ENCODE measurements at regions not wholly inside any gene's neighbourhood (a gene's known extent, or its start where the extent isn't known, plus 50 kb on each side); places are given as distances from the start of the nearest gene placed in this dataset.

DNA sequence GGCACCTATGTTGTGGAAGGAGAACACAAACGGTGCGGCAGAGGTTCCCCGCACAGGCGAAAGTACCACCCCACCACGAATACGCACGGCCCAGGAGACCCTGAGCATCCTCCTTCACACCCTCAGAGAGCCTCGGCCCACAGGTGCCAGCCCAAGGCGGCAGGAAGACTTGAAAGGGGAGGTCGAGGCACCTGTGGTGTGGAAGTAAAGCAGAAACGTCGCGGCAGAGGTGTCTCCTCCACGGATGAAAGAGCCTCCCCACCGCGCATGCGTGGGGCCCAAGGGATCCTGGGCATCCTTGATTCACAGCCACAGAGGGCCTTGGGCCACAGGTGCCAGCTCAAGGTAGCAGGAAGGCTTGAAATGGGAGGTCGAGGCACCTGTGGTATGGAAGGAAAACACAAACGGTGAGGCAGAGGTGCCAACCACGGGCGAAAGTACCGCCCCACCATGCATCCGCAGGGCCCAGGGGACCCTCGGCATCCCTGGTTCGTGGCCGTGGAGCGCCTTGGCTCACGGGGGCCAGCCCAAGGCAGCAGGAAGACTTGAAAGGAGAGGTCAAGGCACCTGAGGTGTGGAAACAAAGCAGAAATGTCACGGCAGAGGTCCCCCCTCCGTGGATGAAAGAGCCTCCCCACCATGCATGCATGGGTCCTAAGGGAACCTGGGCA, 380.1 kb downstream of the ALG10 start:
- Histone ChIP-seq H3K9me3 (replicated peaks; ENCODE audit: control insufficient read depth, insufficient read depth, low read length) (peaks cover 3% of the 10 kb centered on the region), H3K9ac (replicated peaks; ENCODE audit: extremely low read depth, insufficient read depth, low read length) (no peak overlapping the region), H3K4me3 (replicated peaks in 1 of 3; ENCODE audit: insufficient read depth in 1 of 3, low read depth in 1 of 3, low read length in 3 of 3) (no peak overlapping the region), H3K4me2 (ENCODE audit: insufficient read depth, low read length) (no peak overlapping the region), H3K27me3 (ENCODE audit: control insufficient read depth in 2 of 2, insufficient read depth in 2 of 2, low read length in 2 of 2) (no peaks in the 10 kb centered on the region), H3K79me2 (ENCODE audit: control insufficient read depth, insufficient read depth, low read length) (no peaks in the 10 kb centered on the region), H3K27ac (ENCODE audit: insufficient read depth, low read depth, low read length) (no peak overlapping the region), H4K20me1 (replicated peaks; ENCODE audit: control insufficient read depth, extremely low read depth, insufficient read depth, low read length) (no peaks in the 10 kb centered on the region), H3K9me1 (replicated peaks; ENCODE audit: control insufficient read depth, extremely low read depth, insufficient read depth, low read length) (no peaks in the 10 kb centered on the region), H3K4me1 (ENCODE audit: control insufficient read depth, extremely low read depth, insufficient read depth, low read length) (no peaks in the 10 kb centered on the region), H2AFZ (ENCODE audit: low read depth, low read length) (no peak overlapping the region), H3K36me3 (ENCODE audit: control insufficient read depth in 2 of 2, extremely low read depth in 1 of 2, insufficient read depth in 2 of 2, low read length in 2 of 2) (no peaks in the 10 kb centered on the region)
- ChIA-PET CTCF (no interaction called here), POLR2A (no interaction called here)
- intact Hi-C loops (cut with micrococcal nuclease) = no loop called here
- no peak for FAIRE-seq
- TF ChIP-seq EZH2 (IDR thresholded peaks at IDR 0.05; ENCODE audit: borderline replicate concordance, low read depth, low read length, severe bottlenecking) = no peak
- no peak for TF ChIP-seq FOS (IDR thresholded peaks at IDR 0.05; ENCODE audit: borderline replicate concordance, insufficient read depth, low read length)
- TF ChIP-seq, protein P1, sequence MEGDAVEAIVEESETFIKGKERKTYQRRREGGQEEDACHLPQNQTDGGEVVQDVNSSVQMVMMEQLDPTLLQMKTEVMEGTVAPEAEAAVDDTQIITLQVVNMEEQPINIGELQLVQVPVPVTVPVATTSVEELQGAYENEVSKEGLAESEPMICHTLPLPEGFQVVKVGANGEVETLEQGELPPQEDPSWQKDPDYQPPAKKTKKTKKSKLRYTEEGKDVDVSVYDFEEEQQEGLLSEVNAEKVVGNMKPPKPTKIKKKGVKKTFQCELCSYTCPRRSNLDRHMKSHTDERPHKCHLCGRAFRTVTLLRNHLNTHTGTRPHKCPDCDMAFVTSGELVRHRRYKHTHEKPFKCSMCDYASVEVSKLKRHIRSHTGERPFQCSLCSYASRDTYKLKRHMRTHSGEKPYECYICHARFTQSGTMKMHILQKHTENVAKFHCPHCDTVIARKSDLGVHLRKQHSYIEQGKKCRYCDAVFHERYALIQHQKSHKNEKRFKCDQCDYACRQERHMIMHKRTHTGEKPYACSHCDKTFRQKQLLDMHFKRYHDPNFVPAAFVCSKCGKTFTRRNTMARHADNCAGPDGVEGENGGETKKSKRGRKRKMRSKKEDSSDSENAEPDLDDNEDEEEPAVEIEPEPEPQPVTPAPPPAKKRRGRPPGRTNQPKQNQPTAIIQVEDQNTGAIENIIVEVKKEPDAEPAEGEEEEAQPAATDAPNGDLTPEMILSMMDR (IDR thresholded peaks at IDR 0.05; ENCODE audit: extremely low read depth in 1 of 2, insufficient read depth in 1 of 2, low read depth in 1 of 2, low read length in 2 of 2) = no peak
- no peak for TF ChIP-seq POLR2A (IDR thresholded peaks at IDR 0.05; ENCODE audit: low read depth, low read length)
- no peak for TF ChIP-seq POLR2AphosphoS5 (IDR thresholded peaks at IDR 0.05; ENCODE audit: insufficient read depth, low read depth, low read length)
- no peak for TF ChIP-seq GATA2 (IDR thresholded peaks at IDR 0.05; ENCODE audit: insufficient read depth, insufficient read length, low read depth, low read length)
- no TSS peak for BruUV-seq (replicated peaks)
- no peak for DNase-seq (ENCODE audit: low read depth, low spot score)
- dilution Hi-C loops (cut with MboI; ENCODE audit: extremely low pct_ligation_motif_present, low sequenced_read_pairs) = no loop called here
